HUES64 (cell line): ENCODE measurements at regions not wholly inside any gene's neighbourhood (a gene's known extent, or its start where the extent isn't known, plus 50 kb on each side); places are given as distances from the start of the nearest gene placed in this dataset.

Source experiments
- H3K27ac ChIP-seq: 2 replicates; pipeline ENCODE4 v1.7.0; 2013; ENCODE audit warnings: low read depth, low read length, inconsistent platforms
- H3K27me3 ChIP-seq: 2 replicates; pipeline ENCODE4 v1.6.1; 2013; ENCODE audit warnings: mild to moderate bottlenecking, low read length; ENCODE audit not compliant: insufficient read depth
- H3K36me3 ChIP-seq: 2 replicates; pipeline ENCODE4 v1.6.1; 2013; ENCODE audit warnings: mild to moderate bottlenecking, low read length; ENCODE audit not compliant: insufficient read depth
- H3K4me1 ChIP-seq: 2 replicates; pipeline ENCODE4 v1.6.1; 2013; ENCODE audit warnings: mild to moderate bottlenecking, low read length, moderate library complexity; ENCODE audit not compliant: insufficient read depth
- H3K4me3 ChIP-seq: 2 replicates; pipeline ENCODE4 v1.5.1; 2013; ENCODE audit warnings: mild to moderate bottlenecking, low read length, moderate library complexity
- H3K9ac ChIP-seq: 2 replicates; pipeline ENCODE4 v1.6.1; 2013; ENCODE audit warnings: mild to moderate bottlenecking, low read depth, low read length
- H3K9me3 ChIP-seq: 2 replicates; pipeline ENCODE4 v1.6.1; 2013; ENCODE audit warnings: low read depth, low read length; ENCODE audit not compliant: insufficient read depth
- WGBS: fragments of 150-250, 120-280 bp; methylation state at CpG from one replicate; pipeline ENCODE4 v1.1.7; 2013; ENCODE audit warnings: missing lambda C conversion rate; 5-methylcytosine and 5-hydroxymethylcytosine counted together

DNA sequence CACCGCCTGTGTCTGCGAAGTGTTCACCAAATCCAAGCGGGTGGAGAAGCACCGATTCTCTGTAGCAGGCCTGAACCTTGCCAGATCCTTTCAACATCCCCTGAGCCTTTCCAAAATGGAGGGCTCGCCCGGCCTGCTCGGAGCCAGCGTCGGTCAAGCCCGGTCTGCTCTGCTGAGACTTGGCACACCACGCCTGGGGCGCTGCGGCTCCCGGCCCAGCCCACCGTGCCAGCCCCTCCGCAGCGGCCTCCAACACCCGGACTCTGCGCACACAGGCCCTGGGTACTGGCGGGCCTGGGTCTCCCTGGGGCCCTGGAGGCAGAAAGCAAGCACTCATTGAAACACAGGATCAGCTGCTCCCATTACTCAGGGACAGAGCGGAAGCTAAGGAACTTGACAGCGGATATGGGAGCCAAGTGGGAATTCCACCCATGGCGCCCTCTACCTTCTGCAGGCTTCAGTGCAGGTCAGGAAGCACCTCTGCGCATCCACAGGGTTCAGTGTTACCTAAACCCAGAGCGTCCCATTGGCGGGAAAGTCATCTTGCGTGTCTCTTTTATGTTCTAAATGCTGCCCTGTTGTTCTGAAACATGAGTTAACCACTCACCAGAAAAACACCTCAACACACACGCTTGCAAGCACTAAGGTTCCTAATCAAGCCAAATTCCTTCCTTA is 159.9 kb downstream of the ZBTB18 start:
- WGBS, result 86% methylated on average over 28 of the region's 28 CpGs
- no peak overlapping the region for H3K9ac ChIP-seq
- H3K27me3 ChIP-seq, result no peaks in the 10 kb centered on the region

DNA sequence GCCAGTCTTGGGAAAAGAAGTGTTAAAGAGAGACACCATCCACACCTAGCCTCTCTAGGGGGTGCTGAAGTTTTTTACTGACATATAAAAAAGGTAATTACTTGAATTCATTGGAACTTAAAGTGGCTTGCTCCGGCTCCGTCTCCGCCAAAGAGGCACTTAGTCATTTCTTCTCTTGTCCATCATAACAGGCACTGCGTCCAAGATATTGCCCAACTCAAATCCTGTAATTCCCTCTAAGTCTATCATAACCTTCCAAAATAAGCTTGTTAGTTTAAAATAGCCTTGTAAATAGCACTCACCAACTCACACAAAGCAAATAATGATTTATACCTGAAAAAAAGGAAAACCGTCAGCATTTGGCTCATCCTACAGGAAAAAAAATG is 160.5 kb downstream of the ZBTB18 start:
- Histone ChIP-seq H3K36me3 (no peaks in the 10 kb centered on the region), H3K27me3 (no peaks in the 10 kb centered on the region), H3K9ac (no peak overlapping the region), H3K4me3 (no peak overlapping the region), H3K27ac (no peak overlapping the region), H3K9me3 (peaks cover 2% of the 10 kb centered on the region; the same call in 1 of the 2 replicates), H3K4me1 (peaks cover 5% of the 10 kb centered on the region; the same call in 1 of the 2 replicates)
- 98% methylated on average over 4 of the region's 5 CpGs for WGBS

More for the DNA sequence above, 159.9 kb downstream of the ZBTB18 start:
- H3K4me3 ChIP-seq, result no peak overlapping the region
- H3K27ac ChIP-seq, result no peak overlapping the region
- H3K36me3 ChIP-seq, result no peaks in the 10 kb centered on the region
- peaks cover 5% of the 10 kb centered on the region; the same call in 1 of the 2 replicates for H3K4me1 ChIP-seq
- H3K9me3 ChIP-seq, result peaks cover 2% of the 10 kb centered on the region; the same call in 1 of the 2 replicates

DNA sequence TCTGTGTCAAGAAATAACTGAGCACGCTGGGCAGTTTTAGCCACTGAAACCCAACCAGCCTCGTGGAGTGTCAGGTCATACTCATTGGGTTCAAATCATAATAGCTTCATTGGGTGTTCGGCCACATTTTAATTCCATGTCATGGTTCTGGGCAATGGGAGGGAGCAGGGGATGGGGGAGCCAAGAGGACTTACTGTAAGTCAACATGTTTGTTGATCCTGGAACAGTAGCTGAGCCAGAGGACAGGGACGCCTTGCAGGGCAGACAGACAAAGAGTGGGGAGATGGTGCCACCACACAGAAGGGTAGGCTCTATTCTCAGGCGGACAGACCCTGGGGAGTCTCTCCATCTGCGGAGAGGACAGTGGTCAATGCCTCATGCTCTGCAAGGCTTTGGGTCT is 161.1 kb downstream of the ZBTB18 start:
- WGBS, result 94% methylated on average over 6 of the region's 6 CpGs
- Histone ChIP-seq H3K9me3 (peaks cover 2% of the 10 kb centered on the region; the same call in 1 of the 2 replicates), H3K27ac (no peak overlapping the region)

DNA sequence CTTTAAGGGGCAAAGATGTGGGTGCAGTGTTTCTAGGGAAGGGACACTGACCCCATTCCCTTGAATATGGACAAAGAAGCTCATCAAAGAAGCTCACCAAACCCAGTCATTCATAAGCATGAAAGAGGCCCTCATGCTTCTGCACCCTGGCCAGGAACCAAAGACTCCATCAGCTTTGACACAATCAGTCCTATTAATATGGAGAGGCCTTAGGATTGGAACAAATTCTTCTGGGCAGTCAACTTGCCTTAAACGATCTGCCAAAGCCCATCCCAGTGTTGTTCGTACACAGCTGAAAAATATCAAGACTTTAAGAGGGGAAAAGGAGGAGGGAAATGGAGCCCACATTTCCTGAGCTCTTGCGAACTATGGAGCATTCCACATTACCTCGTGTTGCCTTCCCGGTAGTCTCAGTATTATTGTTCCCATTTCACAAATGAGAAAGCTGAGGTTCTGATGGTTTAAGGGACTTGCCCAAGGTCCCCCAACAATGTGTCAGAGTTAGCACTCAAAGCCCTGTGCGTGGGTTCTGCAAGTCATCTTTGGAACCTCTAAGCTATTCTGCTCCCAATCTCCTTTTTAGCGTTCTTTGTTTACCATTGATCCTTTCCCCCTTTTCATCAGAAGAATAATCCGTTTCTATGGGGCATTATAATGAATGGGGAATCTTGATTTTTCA is 161.9 kb downstream of the ZBTB18 start:
- Histone ChIP-seq H3K36me3 (no peaks in the 10 kb centered on the region), H3K9me3 (peaks cover 2% of the 10 kb centered on the region; the same call in 1 of the 2 replicates), H3K27me3 (no peaks in the 10 kb centered on the region), H3K4me1 (peaks cover 5% of the 10 kb centered on the region; the same call in 1 of the 2 replicates), H3K9ac (no peak overlapping the region), H3K27ac (no peak overlapping the region), H3K4me3 (no peak overlapping the region)
- WGBS, result 96% methylated on average over 7 of the region's 8 CpGs

More for the DNA sequence above, 161.1 kb downstream of the ZBTB18 start:
- Histone ChIP-seq H3K27me3 (no peaks in the 10 kb centered on the region), H3K4me1 (peaks cover 5% of the 10 kb centered on the region; the same call in 1 of the 2 replicates), H3K4me3 (no peak overlapping the region), H3K36me3 (no peaks in the 10 kb centered on the region), H3K9ac (no peak overlapping the region)

DNA sequence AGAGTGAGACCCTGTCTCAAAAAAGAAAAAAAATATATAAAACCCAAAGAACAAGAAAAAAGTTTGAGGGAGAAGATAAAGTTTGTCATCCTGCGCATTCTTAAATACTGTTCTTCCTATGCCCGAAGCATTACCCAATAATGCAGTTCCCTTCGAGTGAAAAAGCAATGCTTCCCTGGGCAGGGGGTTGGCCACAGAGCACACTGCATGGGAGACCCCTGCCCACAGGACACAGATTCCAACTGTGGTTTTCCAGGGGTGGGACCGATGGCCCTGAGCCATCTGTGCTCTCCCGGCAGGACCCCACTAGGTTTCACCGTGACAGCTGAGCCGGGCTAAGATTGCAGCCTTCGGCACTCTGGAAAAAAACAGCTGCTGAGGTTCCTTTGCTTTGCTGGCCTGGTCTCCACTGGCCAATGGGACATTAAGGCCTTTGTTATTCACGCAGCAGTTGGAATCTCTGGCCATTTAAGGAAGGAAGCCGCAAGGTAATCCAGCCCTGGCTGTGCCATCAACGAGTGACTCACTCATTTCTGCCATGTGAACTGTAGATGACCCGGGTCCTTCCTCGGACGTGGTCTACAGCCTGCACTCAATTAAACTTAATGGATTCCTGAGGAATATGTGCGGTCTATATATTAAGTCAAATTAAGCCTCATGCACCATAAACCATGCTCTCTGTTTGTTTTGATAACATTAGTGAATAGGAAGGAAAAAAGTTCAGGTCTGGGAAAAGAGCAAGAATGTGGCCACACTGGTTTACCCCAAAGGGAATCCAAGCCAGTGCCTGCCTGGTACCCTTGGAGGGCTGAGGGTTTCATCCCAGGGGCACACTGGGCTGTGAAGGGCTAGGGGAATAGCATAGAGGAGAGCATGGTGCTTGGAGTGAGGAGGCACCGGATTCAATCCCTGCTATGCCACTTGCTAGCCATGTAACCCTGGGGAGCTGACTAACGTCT is 163.2 kb downstream of the ZBTB18 start:
- Histone ChIP-seq H3K36me3 (no peaks in the 10 kb centered on the region), H3K4me1 (peaks cover 5% of the 10 kb centered on the region; the same call in 1 of the 2 replicates), H3K9me3 (peaks cover 2% of the 10 kb centered on the region; the same call in 1 of the 2 replicates), H3K27me3 (no peaks in the 10 kb centered on the region), H3K4me3 (no peak overlapping the region), H3K9ac (no peak overlapping the region; the same call in 1 of the 2 replicates), H3K27ac (peak overlapping the region; percentile 54; the same call in 1 of the 2 replicates)
- 67% methylated on average over 14 of the region's 17 CpGs for WGBS

DNA sequence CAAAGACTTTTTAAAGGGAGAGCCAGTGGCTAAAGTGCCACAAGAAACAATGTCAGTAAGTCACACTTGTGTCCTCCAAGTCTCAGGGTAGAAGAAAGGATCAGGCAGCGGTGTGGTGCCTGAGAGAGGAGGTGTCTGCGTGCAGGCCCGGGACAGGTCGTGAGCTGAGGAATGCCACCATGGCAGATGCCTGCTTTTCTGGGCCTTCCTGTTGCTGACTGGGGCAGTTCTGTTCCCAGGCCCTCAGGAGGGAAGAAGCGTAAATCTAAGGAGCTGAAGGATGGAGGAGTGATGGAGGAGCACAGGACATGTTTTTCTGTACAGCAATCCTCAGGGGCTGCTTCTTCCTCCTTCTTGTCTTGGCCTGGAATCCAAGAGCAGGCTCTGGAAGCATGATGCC is 165.8 kb downstream of the ZBTB18 start:
- Histone ChIP-seq H3K4me1 (peaks cover 5% of the 10 kb centered on the region; the same call in 1 of the 2 replicates), H3K9me3 (peaks cover 2% of the 10 kb centered on the region; the same call in 1 of the 2 replicates), H3K27me3 (no peaks in the 10 kb centered on the region), H3K36me3 (no peaks in the 10 kb centered on the region), H3K27ac (no peak overlapping the region), H3K4me3 (no peak overlapping the region), H3K9ac (no peak overlapping the region)
- 92% methylated on average over 5 of the region's 5 CpGs for WGBS

DNA sequence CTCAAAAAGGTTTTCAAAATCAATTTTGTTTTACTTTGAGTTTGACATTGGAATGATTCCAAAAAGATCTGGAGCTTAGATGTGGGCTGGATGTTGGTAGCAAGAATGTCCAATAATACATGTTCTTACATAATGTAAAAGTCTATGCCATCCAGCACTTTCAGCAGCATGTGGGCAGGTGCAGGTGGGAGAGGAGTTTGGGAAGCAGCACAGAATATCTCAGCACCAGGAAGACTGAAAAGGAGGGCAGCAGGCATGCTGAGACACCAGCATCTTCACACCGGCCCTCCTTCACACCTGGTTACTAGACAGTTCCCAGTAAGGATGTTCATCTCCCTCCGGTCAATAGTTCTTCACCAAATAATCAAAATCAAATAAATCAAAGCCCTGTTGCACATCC is 166.6 kb downstream of the ZBTB18 start:
- H3K27me3 ChIP-seq, result no peaks in the 10 kb centered on the region
- H3K36me3 ChIP-seq, result no peaks in the 10 kb centered on the region
- no peak overlapping the region for H3K4me3 ChIP-seq
- peaks cover 2% of the 10 kb centered on the region; the same call in 1 of the 2 replicates for H3K9me3 ChIP-seq
- H3K4me1 ChIP-seq, result peaks cover 5% of the 10 kb centered on the region; the same call in 1 of the 2 replicates
- H3K9ac ChIP-seq, result no peak overlapping the region
- WGBS, result 91% methylated on average over 2 of the region's 2 CpGs
- H3K27ac ChIP-seq, result no peak overlapping the region

DNA sequence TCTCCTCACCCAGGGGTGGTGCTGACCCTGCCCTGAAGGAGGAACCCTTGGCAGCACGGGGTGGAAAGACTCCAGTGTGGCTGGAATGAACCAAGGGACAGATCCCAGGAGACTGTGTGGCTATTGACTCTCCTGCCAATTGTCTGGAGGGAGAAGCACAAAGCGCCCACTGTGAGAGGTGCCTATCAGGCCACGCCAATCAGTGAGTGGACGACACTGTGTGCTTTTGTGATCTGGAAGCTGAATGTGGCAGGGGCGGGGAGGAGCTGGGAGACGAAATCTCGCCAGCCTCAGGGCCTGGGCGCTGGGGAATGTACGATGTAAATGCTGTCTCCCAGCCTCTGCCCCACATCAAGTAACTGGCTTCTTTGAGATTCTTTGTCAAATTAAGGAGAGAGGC is 167.1 kb downstream of the ZBTB18 start:
- Histone ChIP-seq H3K27ac (no peak overlapping the region), H3K36me3 (no peaks in the 10 kb centered on the region), H3K4me1 (peaks cover 5% of the 10 kb centered on the region; the same call in 1 of the 2 replicates), H3K4me3 (no peak overlapping the region), H3K9ac (no peak overlapping the region), H3K9me3 (peaks cover 2% of the 10 kb centered on the region; the same call in 1 of the 2 replicates), H3K27me3 (no peaks in the 10 kb centered on the region)
- WGBS, result 78% methylated on average over 9 of the region's 9 CpGs

DNA sequence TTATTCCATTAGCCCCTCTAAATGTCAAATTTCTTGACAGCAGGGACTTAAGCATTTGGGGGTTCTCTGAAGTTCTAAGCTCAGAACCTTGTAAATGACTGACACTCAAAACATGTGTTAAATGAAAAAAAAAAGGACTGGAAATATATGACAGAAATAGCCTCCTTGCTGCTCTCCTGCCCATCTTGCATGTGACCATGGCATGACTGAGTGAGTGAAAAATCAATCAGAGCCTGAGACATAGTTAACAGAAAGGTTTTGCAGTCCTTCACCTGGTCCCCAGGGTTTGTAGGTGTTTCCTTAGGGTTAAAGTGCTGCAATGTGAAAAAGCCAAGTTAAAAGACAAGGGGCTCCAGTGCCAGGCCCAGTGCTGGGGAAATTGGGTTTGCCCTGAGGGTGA is 168.1 kb downstream of the ZBTB18 start:
- Histone ChIP-seq H3K36me3 (no peaks in the 10 kb centered on the region), H3K9ac (no peak overlapping the region), H3K4me3 (no peak overlapping the region), H3K27me3 (no peaks in the 10 kb centered on the region), H3K9me3 (peaks cover 2% of the 10 kb centered on the region; the same call in 1 of the 2 replicates), H3K4me1 (peaks cover 5% of the 10 kb centered on the region; the same call in 1 of the 2 replicates), H3K27ac (no peak overlapping the region)

DNA sequence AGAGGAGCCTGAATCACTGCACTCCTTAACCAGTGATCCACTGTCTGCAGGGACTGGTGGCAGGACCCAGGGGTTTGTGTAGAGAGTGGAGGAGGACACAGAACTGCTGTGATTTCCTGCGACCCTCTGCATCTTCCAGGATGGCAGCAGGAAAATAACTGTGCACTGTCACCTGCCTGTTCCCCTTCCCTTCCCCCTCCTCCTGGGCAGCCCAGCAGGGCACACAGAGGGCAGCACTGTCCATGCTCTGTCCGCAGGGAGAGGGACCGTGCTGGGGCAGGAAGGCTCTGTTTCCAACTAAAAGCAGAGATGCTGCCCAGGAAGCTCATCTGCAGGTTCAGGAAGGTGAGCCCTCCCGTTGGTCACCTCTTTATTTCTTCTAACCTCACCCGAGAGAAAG is 168.7 kb downstream of the ZBTB18 start:
- Histone ChIP-seq H3K9me3 (no peaks in the 10 kb centered on the region; the same call in 1 of the 2 replicates), H3K27me3 (no peaks in the 10 kb centered on the region), H3K36me3 (no peaks in the 10 kb centered on the region), H3K27ac (no peak overlapping the region), H3K9ac (no peak overlapping the region), H3K4me1 (0 out of 2 replicates have a peak, but pooled peaks cover under 1% of the 10 kb centered on the region), H3K4me3 (no peak overlapping the region)
- WGBS, result 90% methylated on average over 5 of the region's 5 CpGs
